ENCODE measurements at regions not wholly inside any gene's neighbourhood (a gene's known extent, or its start where the extent isn't known, plus 50 kb on each side); places are given as distances from the start of the nearest gene placed in this dataset.

DNA sequence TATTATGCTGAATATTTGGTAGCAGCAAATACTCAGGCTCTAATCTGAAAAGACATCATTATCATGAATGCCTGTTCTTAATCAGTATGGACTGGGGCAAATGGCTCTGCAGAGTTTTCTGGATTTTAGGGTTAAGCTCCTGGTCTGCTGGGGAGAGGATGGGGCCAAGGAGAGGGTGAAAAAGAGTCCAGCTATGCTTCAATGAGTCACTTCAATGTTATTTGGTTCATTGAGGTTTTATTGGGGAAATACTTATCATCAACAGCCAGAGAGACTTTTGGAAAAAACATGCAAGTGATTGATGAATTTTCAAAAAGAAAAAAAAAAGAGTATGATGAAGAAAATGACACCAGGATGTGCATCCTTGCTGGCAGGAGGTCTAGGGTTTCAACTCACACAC is 278.3 kb downstream of the UQCRFS1 start:
- TF ChIP-seq SP1 (IDR thresholded peaks at IDR 0.05): no peak
- no peak for TF ChIP-seq TARDBP (IDR thresholded peaks at IDR 0.05)
- TF ChIP-seq NFRKB (IDR thresholded peaks at IDR 0.05): no peak
- no peak for TF ChIP-seq SUZ12 (IDR thresholded peaks at IDR 0.05)
- TF ChIP-seq FOXM1 (IDR thresholded peaks at IDR 0.05; ENCODE audit: borderline replicate concordance): no peak
- TF ChIP-seq, protein P1, sequence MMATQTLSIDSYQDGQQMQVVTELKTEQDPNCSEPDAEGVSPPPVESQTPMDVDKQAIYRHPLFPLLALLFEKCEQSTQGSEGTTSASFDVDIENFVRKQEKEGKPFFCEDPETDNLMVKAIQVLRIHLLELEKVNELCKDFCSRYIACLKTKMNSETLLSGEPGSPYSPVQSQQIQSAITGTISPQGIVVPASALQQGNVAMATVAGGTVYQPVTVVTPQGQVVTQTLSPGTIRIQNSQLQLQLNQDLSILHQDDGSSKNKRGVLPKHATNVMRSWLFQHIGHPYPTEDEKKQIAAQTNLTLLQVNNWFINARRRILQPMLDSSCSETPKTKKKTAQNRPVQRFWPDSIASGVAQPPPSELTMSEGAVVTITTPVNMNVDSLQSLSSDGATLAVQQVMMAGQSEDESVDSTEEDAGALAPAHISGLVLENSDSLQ (IDR thresholded peaks at IDR 0.05): no peak
- TF ChIP-seq CTBP1 (IDR thresholded peaks at IDR 0.05; ENCODE audit: borderline replicate concordance): no peak
- TF ChIP-seq BHLHE40 (IDR thresholded peaks at IDR 0.05; ENCODE audit: borderline replicate concordance): no peak
- no peak for TF ChIP-seq ZNF384 (IDR thresholded peaks at IDR 0.05)
- no peak for TF ChIP-seq L3MBTL2 (conservative IDR thresholded peaks at IDR 0.05)
